Ascending aorta (tissue), 2 donors: ENCODE measurements at regions not wholly inside any gene's neighbourhood (a gene's known extent, or its start where the extent isn't known, plus 50 kb on each side); places are given as distances from the start of the nearest gene placed in this dataset.

Source experiments
- DNase-seq, 2 donors: peaks; one replicate each; pipeline ENCODE4 v3.0.0-alpha.2; 2019; ENCODE audit warnings: low spot score in 2 of 2
- H3K27ac ChIP-seq, 2 donors: fragments of 200-600 bp; sonication (generic); one replicate each; pipeline ENCODE4 v1.5.1; 2016 to 2017; ENCODE audit warnings: mild to moderate bottlenecking in 1 of 2
- H3K27me3 ChIP-seq: fragments of 200-600 bp; sonication (generic); one replicate; pipeline ENCODE4 v1.5.1; 2017
- H3K36me3 ChIP-seq, 2 donors: fragments of 200-600 bp; sonication (generic); one replicate each; pipeline ENCODE4 v1.5.1; 2016
- H3K4me1 ChIP-seq, 2 donors: fragments of 200-600 bp; sonication (generic); one replicate each; pipeline ENCODE4 v1.5.1; 2016 to 2017; ENCODE audit warnings: mild to moderate bottlenecking in 1 of 2
- H3K4me3 ChIP-seq, 2 donors: fragments of 200-600 bp; sonication (generic); one replicate each; pipeline ENCODE4 v1.5.1; 2016 to 2017; ENCODE audit warnings: mild to moderate bottlenecking in 1 of 2
- H3K9me3 ChIP-seq, 2 donors: fragments of 200-600 bp; sonication (generic); one replicate each; pipeline ENCODE4 v1.5.1; 2016
- CTCF ChIP-seq, 3 experiments: fragments of 200-600 bp in 2 of 3; fragments of 450-650 bp in 1 of 3; sonication (generic) in 2 of 3; IDR thresholded peaks; one replicate each; pipeline ENCODE4 v1.5.1; 2016 to 2019; ENCODE audit warnings: antibody characterized with exemption in 3 of 3, mild to moderate bottlenecking in 1 of 3, moderate library complexity in 1 of 3
- intact Hi-C: fragments of 100-400 bp; cut with DNase I; formaldehyde crosslinking; loops from one replicate; pipeline ENCODE4 v1.15.1; 2023

- no peak overlapping the region for H3K4me3 ChIP-seq
- H3K4me1 ChIP-seq = no peaks in the 10 kb centered on the region
- H3K9me3 ChIP-seq = no peaks in the 10 kb centered on the region
- H3K27ac ChIP-seq = no peak overlapping the region
- no peak for DNase-seq
- TF ChIP-seq CTCF (IDR thresholded peaks at IDR 0.05) = no peak
- no peaks in the 10 kb centered on the region for H3K27me3 ChIP-seq
- intact Hi-C loops = no loop called here
- no peaks in the 10 kb centered on the region for H3K36me3 ChIP-seq
These were observed 88.3 kb upstream of the KCNQ5 start for GRCh38 chr6:72533606-72534005.

GRCh38 chr6:72534236-72534635 lies 87.6 kb upstream of the KCNQ5 start:
- Histone ChIP-seq H3K4me1 (no peaks in the 10 kb centered on the region), H3K4me3 (no peak overlapping the region), H3K9me3 (no peaks in the 10 kb centered on the region), H3K36me3 (no peaks in the 10 kb centered on the region), H3K27me3 (no peaks in the 10 kb centered on the region), H3K27ac (no peak overlapping the region)
- DNase-seq = no peak
- intact Hi-C loops = no loop called here
- TF ChIP-seq CTCF (IDR thresholded peaks at IDR 0.05) = no peak

- Histone ChIP-seq H3K9me3 (no peaks in the 10 kb centered on the region), H3K27ac (no peak overlapping the region), H3K4me1 (no peaks in the 10 kb centered on the region), H3K4me3 (no peak overlapping the region), H3K27me3 (no peaks in the 10 kb centered on the region), H3K36me3 (no peaks in the 10 kb centered on the region)
- no peak for TF ChIP-seq CTCF (IDR thresholded peaks at IDR 0.05)
- intact Hi-C loops = no loop called here
- DNase-seq = no peak
These were observed 86.7 kb upstream of the KCNQ5 start for GRCh38 chr6:72535124-72535523.

- no peak for TF ChIP-seq CTCF (IDR thresholded peaks at IDR 0.05)
These were observed 74.8 kb upstream of the KCNQ5 start for GRCh38 chr6:72547020-72547419.

GRCh38 chr6:72551470-72551869 lies 70.4 kb upstream of the KCNQ5 start:
- Histone ChIP-seq H3K9me3 (no peaks in the 10 kb centered on the region), H3K27me3 (no peaks in the 10 kb centered on the region), H3K4me3 (no peak overlapping the region), H3K4me1 (no peaks in the 10 kb centered on the region), H3K36me3 (no peaks in the 10 kb centered on the region), H3K27ac (no peak overlapping the region)
- intact Hi-C loops = no loop called here
- no peak for DNase-seq
- TF ChIP-seq CTCF (IDR thresholded peaks at IDR 0.05) = no peak

More at GRCh38 chr6:72547020-72547419, 74.8 kb upstream of the KCNQ5 start:
- intact Hi-C loops = no loop called here
- H3K36me3 ChIP-seq = no peaks in the 10 kb centered on the region
- H3K27me3 ChIP-seq = no peaks in the 10 kb centered on the region
- H3K4me1 ChIP-seq = no peaks in the 10 kb centered on the region
- no peaks in the 10 kb centered on the region for H3K9me3 ChIP-seq
- no peak overlapping the region for H3K4me3 ChIP-seq
- no peak for DNase-seq
- H3K27ac ChIP-seq = no peak overlapping the region

GRCh38 chr6:72552938-72553337 lies 68.9 kb upstream of the KCNQ5 start:
- intact Hi-C loops = no loop called here
- no peaks in the 10 kb centered on the region for H3K9me3 ChIP-seq
- no peak overlapping the region for H3K27ac ChIP-seq
- H3K4me3 ChIP-seq = no peak overlapping the region
- no peak for TF ChIP-seq CTCF (IDR thresholded peaks at IDR 0.05)
- H3K27me3 ChIP-seq = no peaks in the 10 kb centered on the region
- DNase-seq = no peak
- H3K36me3 ChIP-seq = no peaks in the 10 kb centered on the region
- no peaks in the 10 kb centered on the region for H3K4me1 ChIP-seq
